ENCODE measurements at regions not wholly inside any gene's neighbourhood (a gene's known extent, or its start where the extent isn't known, plus 50 kb on each side); places are given as distances from the start of the nearest gene placed in this dataset.

GRCh38 chr3:110391640-110392395 is 679.8 kb upstream of the NECTIN3 start:
- DNase-seq, result no peak

GRCh38 chr3:110393941-110394340 is 677.7 kb upstream of the NECTIN3 start:
- DNase-seq, result no peak
- no peaks in the 10 kb centered on the region for H3K27me3 ChIP-seq (ENCODE audit: low read depth)
- H3K27ac ChIP-seq (replicated peaks), result no peak overlapping the region
- peaks cover 6% of the 10 kb centered on the region for H3K9me3 ChIP-seq (replicated peaks)
- no peaks in the 10 kb centered on the region for H3K4me1 ChIP-seq
- H3K4me3 ChIP-seq, result no peak overlapping the region
- TF ChIP-seq CTCF (IDR thresholded peaks at IDR 0.05; ENCODE audit: borderline replicate concordance), result no peak
- intact Hi-C loops (cut with micrococcal nuclease), result no loop called here
- no peaks in the 10 kb centered on the region for H3K36me3 ChIP-seq

More at GRCh38 chr3:110391640-110392395, 679.8 kb upstream of the NECTIN3 start:
- H3K4me3 ChIP-seq, result no peak overlapping the region
- H3K36me3 ChIP-seq, result no peaks in the 10 kb centered on the region
- no peaks in the 10 kb centered on the region for H3K27me3 ChIP-seq (ENCODE audit: low read depth)
- intact Hi-C loops (cut with micrococcal nuclease), result no loop called here
- no peaks in the 10 kb centered on the region for H3K9me3 ChIP-seq (replicated peaks)
- no peak overlapping the region for H3K27ac ChIP-seq (replicated peaks)
- no peak for TF ChIP-seq CTCF (IDR thresholded peaks at IDR 0.05; ENCODE audit: borderline replicate concordance)
- H3K4me1 ChIP-seq, result no peaks in the 10 kb centered on the region

DNA sequence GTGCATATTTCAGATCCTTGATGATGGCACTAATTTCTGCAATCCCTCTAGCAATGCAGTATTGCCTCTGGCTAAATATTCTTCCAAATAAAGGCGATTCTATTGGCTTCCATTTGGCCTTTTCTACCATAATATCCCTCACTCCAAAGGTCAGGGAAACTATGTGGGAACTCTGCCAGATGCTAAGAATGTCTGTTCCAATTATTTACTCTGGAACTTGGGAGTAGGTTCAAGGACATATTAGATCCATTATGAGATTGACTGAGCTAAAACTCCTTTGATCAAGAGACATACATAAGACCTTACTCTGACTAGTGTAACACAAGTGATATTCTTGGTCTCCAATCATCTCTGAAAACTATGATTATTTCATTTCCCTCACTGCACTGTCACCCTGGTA is 674.5 kb upstream of the NECTIN3 start:
- Histone ChIP-seq H3K27ac (replicated peaks) (no peak overlapping the region), H3K36me3 (no peaks in the 10 kb centered on the region), H3K27me3 (ENCODE audit: low read depth) (no peaks in the 10 kb centered on the region), H3K4me3 (no peak overlapping the region), H3K4me1 (no peaks in the 10 kb centered on the region), H3K9me3 (replicated peaks) (peaks cover 27% of the 10 kb centered on the region)
- TF ChIP-seq CTCF (IDR thresholded peaks at IDR 0.05; ENCODE audit: borderline replicate concordance), result no peak
- intact Hi-C loops (cut with micrococcal nuclease), result no loop called here
- no peak for DNase-seq

- H3K4me3 ChIP-seq, result no peak overlapping the region
- intact Hi-C loops (cut with micrococcal nuclease), result no loop called here
- no peaks in the 10 kb centered on the region for H3K36me3 ChIP-seq
- no peak for TF ChIP-seq CTCF (IDR thresholded peaks at IDR 0.05; ENCODE audit: borderline replicate concordance)
- no peaks in the 10 kb centered on the region for H3K27me3 ChIP-seq (ENCODE audit: low read depth)
- H3K4me1 ChIP-seq, result no peaks in the 10 kb centered on the region
- peaks cover 27% of the 10 kb centered on the region for H3K9me3 ChIP-seq (replicated peaks)
- H3K27ac ChIP-seq (replicated peaks), result no peak overlapping the region
- DNase-seq, result no peak
These were observed 671.3 kb upstream of the NECTIN3 start for GRCh38 chr3:110400315-110400714.

- H3K9me3 ChIP-seq (replicated peaks), result peaks cover 7% of the 10 kb centered on the region
- no peak overlapping the region for H3K4me3 ChIP-seq
- H3K36me3 ChIP-seq, result no peaks in the 10 kb centered on the region
- intact Hi-C loops (cut with micrococcal nuclease), result no loop called here
- H3K27ac ChIP-seq (replicated peaks), result no peak overlapping the region
- no peaks in the 10 kb centered on the region for H3K4me1 ChIP-seq
- no peak for TF ChIP-seq CTCF (IDR thresholded peaks at IDR 0.05; ENCODE audit: borderline replicate concordance)
- no peaks in the 10 kb centered on the region for H3K27me3 ChIP-seq (ENCODE audit: low read depth)
- DNase-seq, result no peak
These were observed 665.6 kb upstream of the NECTIN3 start for GRCh38 chr3:110405830-110406585.
